Osteoblast (primary cell): ENCODE measurements at regions not wholly inside any gene's neighbourhood (a gene's known extent, or its start where the extent isn't known, plus 50 kb on each side); places are given as distances from the start of the nearest gene placed in this dataset.
"Not testable (repeated sequence)": the region's sequence is repeated elsewhere in the genome, so short reads cannot be mapped to it uniquely, and the experiment has no call there.

ENCODE experiments used
- DNase-seq: peaks from one replicate; pipeline ENCODE4 v3.0.0; 2011; ENCODE audit warnings: low spot score, mixed read lengths; ENCODE audit not compliant: insufficient read length; ENCODE audit errors: missing footprints
- H2AFZ ChIP-seq: 2 replicates; pipeline ENCODE4 v1.6.0; 2011; ENCODE audit warnings: mild to moderate bottlenecking, low read length
- H3K27ac ChIP-seq: 2 replicates; pipeline ENCODE4 v1.5.1; 2011; ENCODE audit warnings: mild to moderate bottlenecking, low read depth, low read length, moderate library complexity
- H3K27me3 ChIP-seq: 2 replicates; pipeline ENCODE4 v1.6.0; 2012; ENCODE audit warnings: mild to moderate bottlenecking, control low read depth, inconsistent platforms, low read length, moderate library complexity; ENCODE audit not compliant: insufficient read depth
- H3K36me3 ChIP-seq: 2 replicates; pipeline ENCODE4 v1.5.1; 2011; ENCODE audit warnings: mild to moderate bottlenecking, low read length, control low read depth, moderate library complexity; ENCODE audit not compliant: insufficient read depth
- H3K4me1 ChIP-seq: 2 replicates; pipeline ENCODE4 v1.5.1; 2011; ENCODE audit warnings: mild to moderate bottlenecking, low read length, control low read depth, moderate library complexity; ENCODE audit not compliant: insufficient read depth
- H3K4me2 ChIP-seq: 2 replicates; pipeline ENCODE4 v1.6.0; 2011; ENCODE audit warnings: mild to moderate bottlenecking, low read length; ENCODE audit not compliant: insufficient read depth
- H3K4me3 ChIP-seq: fragments of 200-600 bp; sonication (generic); 3 replicates; pipeline ENCODE4 v1.5.1; 2012; ENCODE audit warnings: mild to moderate bottlenecking, low read length, inconsistent platforms; ENCODE audit not compliant: insufficient read depth
- H3K79me2 ChIP-seq: 2 replicates; pipeline ENCODE4 v1.6.0; 2012; ENCODE audit warnings: mild to moderate bottlenecking, low read length, control low read depth, inconsistent platforms; ENCODE audit not compliant: insufficient read depth
- H3K9me3 ChIP-seq: 2 replicates; pipeline ENCODE4 v1.5.1; 2011; ENCODE audit warnings: low read depth, low read length, control low read depth
- H4K20me1 ChIP-seq: 2 replicates; pipeline ENCODE4 v1.6.0; 2012; ENCODE audit warnings: mild to moderate bottlenecking, low read length, control low read depth; ENCODE audit not compliant: insufficient read depth
- TF ChIP-seq, protein P1 (sequence below): IDR thresholded peaks from 2 replicates; pipeline ENCODE4 v1.5.1; 2011; ENCODE audit warnings: mild to moderate bottlenecking, low read depth, low read length, moderate library complexity; ENCODE audit errors: extremely low read depth

- Histone ChIP-seq H3K27me3 (no peaks in the 10 kb centered on the region), H4K20me1 (no peaks in the 10 kb centered on the region), H2AFZ (no peak overlapping the region), H3K27ac (no peak overlapping the region), H3K36me3 (no peaks in the 10 kb centered on the region), H3K4me2 (no peak overlapping the region), H3K79me2 (no peaks in the 10 kb centered on the region), H3K4me3 (no peak overlapping the region), H3K9me3 (no peaks in the 10 kb centered on the region), H3K4me1 (no peaks in the 10 kb centered on the region)
- TF ChIP-seq, protein P1, sequence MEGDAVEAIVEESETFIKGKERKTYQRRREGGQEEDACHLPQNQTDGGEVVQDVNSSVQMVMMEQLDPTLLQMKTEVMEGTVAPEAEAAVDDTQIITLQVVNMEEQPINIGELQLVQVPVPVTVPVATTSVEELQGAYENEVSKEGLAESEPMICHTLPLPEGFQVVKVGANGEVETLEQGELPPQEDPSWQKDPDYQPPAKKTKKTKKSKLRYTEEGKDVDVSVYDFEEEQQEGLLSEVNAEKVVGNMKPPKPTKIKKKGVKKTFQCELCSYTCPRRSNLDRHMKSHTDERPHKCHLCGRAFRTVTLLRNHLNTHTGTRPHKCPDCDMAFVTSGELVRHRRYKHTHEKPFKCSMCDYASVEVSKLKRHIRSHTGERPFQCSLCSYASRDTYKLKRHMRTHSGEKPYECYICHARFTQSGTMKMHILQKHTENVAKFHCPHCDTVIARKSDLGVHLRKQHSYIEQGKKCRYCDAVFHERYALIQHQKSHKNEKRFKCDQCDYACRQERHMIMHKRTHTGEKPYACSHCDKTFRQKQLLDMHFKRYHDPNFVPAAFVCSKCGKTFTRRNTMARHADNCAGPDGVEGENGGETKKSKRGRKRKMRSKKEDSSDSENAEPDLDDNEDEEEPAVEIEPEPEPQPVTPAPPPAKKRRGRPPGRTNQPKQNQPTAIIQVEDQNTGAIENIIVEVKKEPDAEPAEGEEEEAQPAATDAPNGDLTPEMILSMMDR: no peak
- no peak for DNase-seq
Measured at GRCh38 chr20:22524393-22525015, 59.9 kb downstream of the FOXA2 start.

- H3K4me1 ChIP-seq: no peaks in the 10 kb centered on the region
- H3K4me2 ChIP-seq: no peak overlapping the region
- no peaks in the 10 kb centered on the region for H3K36me3 ChIP-seq
- H3K27me3 ChIP-seq: no peaks in the 10 kb centered on the region
- no peaks in the 10 kb centered on the region for H3K79me2 ChIP-seq
- H3K4me3 ChIP-seq: no peak overlapping the region
- H3K27ac ChIP-seq: no peak overlapping the region
- no peaks in the 10 kb centered on the region for H4K20me1 ChIP-seq
- TF ChIP-seq, protein P1: no peak
- H3K9me3 ChIP-seq: no peaks in the 10 kb centered on the region
- no peak for DNase-seq
- H2AFZ ChIP-seq: no peak overlapping the region
Measured at GRCh38 chr20:22523499-22524392, 60.6 kb downstream of the FOXA2 start.

GRCh38 chr20:22523128-22523498 lies 61.3 kb downstream of the FOXA2 start:
- Histone ChIP-seq H3K9me3 (no peaks in the 10 kb centered on the region), H3K36me3 (no peaks in the 10 kb centered on the region), H3K4me2 (no peak overlapping the region), H4K20me1 (no peaks in the 10 kb centered on the region), H3K27me3 (no peaks in the 10 kb centered on the region), H3K27ac (no peak overlapping the region), H3K4me3 (no peak overlapping the region), H3K4me1 (no peaks in the 10 kb centered on the region), H3K79me2 (no peaks in the 10 kb centered on the region), H2AFZ (no peak overlapping the region)
- TF ChIP-seq, protein P1: no peak
- no peak for DNase-seq

GRCh38 chr20:22522701-22523100 lies 61.7 kb downstream of the FOXA2 start:
- Histone ChIP-seq H3K36me3 (no peaks in the 10 kb centered on the region), H4K20me1 (no peaks in the 10 kb centered on the region), H2AFZ (no peak overlapping the region), H3K9me3 (no peaks in the 10 kb centered on the region), H3K27ac (no peak overlapping the region), H3K4me3 (no peak overlapping the region), H3K27me3 (no peaks in the 10 kb centered on the region), H3K4me2 (no peak overlapping the region), H3K4me1 (no peaks in the 10 kb centered on the region), H3K79me2 (no peaks in the 10 kb centered on the region)
- TF ChIP-seq, protein P1: no peak
- no peak for DNase-seq

DNA sequence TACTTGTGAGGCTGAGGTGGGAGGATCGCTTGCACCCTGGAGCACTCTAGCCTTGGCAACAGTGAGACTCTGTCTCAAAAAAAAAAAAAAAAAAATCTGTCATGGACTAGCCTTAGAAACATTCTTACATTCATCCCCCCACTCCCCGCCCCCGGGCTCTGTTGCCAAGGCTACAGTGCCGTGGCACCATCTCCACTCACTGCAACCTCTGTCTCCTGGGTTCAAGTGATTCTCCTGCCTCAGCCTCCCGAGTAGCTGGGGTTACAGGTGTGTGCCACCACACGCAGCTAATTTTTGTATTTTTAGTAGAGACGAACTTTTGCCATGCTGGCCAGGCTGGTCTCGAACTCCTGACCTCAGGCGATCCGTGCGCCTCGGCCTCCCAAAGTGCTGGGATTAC lies 62.4 kb downstream of the FOXA2 start:
- not testable (repeated sequence) for H4K20me1 ChIP-seq, H3K4me3 ChIP-seq, H2AFZ ChIP-seq, H3K79me2 ChIP-seq, H3K27me3 ChIP-seq, H3K27ac ChIP-seq, DNase-seq, H3K36me3 ChIP-seq, H3K4me1 ChIP-seq, H3K4me2 ChIP-seq, H3K9me3 ChIP-seq
